NCI-H446 treated with DMSO at 0.1 percent for 48 hours (cell line): ENCODE measurements at regions not wholly inside any gene's neighbourhood (a gene's known extent, or its start where the extent isn't known, plus 50 kb on each side); places are given as distances from the start of the nearest gene placed in this dataset.
"Not testable (repeated sequence)": the region's sequence is repeated elsewhere in the genome, so short reads cannot be mapped to it uniquely, and the experiment has no call there.

Source experiments
- DNase-seq: peaks from one replicate; lab custom pipeline; 2025; lab: John Stamatoyannopoulos, UW

GRCh38 chr2:35301369-35301768, 1054.2 kb upstream of the CRIM1 start:
- no peak for DNase-seq

GRCh38 chr2:35298493-35298892, 1057.1 kb upstream of the CRIM1 start:
- no peak for DNase-seq

- DNase-seq: no peak
Measured at GRCh38 chr2:35297403-35297802, 1058.2 kb upstream of the CRIM1 start.

GRCh38 chr2:35294636-35295263, 1060.8 kb upstream of the CRIM1 start:
- DNase-seq: no peak

GRCh38 chr2:35293261-35293660, 1062.3 kb upstream of the CRIM1 start:
- no peak for DNase-seq

GRCh38 chr2:35292199-35292598, 1063.4 kb upstream of the CRIM1 start:
- DNase-seq: no peak

- no peak for DNase-seq
Measured at GRCh38 chr2:35281702-35282101, 1073.9 kb upstream of the CRIM1 start.

GRCh38 chr2:35255826-35256225, 1099.8 kb upstream of the CRIM1 start:
- no peak for DNase-seq

- no peak for DNase-seq
Measured at GRCh38 chr2:35251156-35251555, 1104.4 kb upstream of the CRIM1 start.

- DNase-seq: no peak
Measured at GRCh38 chr2:35246702-35247101, 1108.9 kb upstream of the CRIM1 start.

GRCh38 chr2:35228584-35228983, 1127.0 kb upstream of the CRIM1 start:
- DNase-seq: no peak

- DNase-seq: no peak
Measured at GRCh38 chr2:35220461-35220860, 1135.1 kb upstream of the CRIM1 start.

GRCh38 chr2:35204881-35205280, 1150.7 kb upstream of the CRIM1 start:
- DNase-seq: no peak

GRCh38 chr2:35204323-35204722, 1151.3 kb upstream of the CRIM1 start:
- DNase-seq: no peak

GRCh38 chr2:35199298-35199697, 1156.3 kb upstream of the CRIM1 start:
- DNase-seq: no peak

- DNase-seq: no peak
Measured at GRCh38 chr2:35185861-35186412, 1169.6 kb upstream of the CRIM1 start.

- DNase-seq: no peak
Measured at GRCh38 chr2:35184471-35184870, 1171.1 kb upstream of the CRIM1 start.

- DNase-seq: not testable (repeated sequence)
Measured at GRCh38 chr2:35176726-35177125, 1178.9 kb upstream of the CRIM1 start.

- no peak for DNase-seq
Measured at GRCh38 chr2:35174845-35175244, 1180.7 kb upstream of the CRIM1 start.

GRCh38 chr2:35172687-35173086, 1182.9 kb upstream of the CRIM1 start:
- no peak for DNase-seq

GRCh38 chr2:35168351-35168750, 1187.2 kb upstream of the CRIM1 start:
- DNase-seq: no peak

GRCh38 chr2:35163948-35164347, 1191.6 kb upstream of the CRIM1 start:
- DNase-seq: no peak

GRCh38 chr2:35160871-35161270, 1194.7 kb upstream of the CRIM1 start:
- no peak for DNase-seq

- DNase-seq: no peak
Measured at GRCh38 chr2:35125871-35126270, 1229.7 kb upstream of the CRIM1 start.
